HepG2 (cell line): ENCODE measurements at regions not wholly inside any gene's neighbourhood (a gene's known extent, or its start where the extent isn't known, plus 50 kb on each side); places are given as distances from the start of the nearest gene placed in this dataset.

Experiments used
- ATAC-seq: fragments of 200-7000 bp; cut with Tn5 transposase; 3 replicates; pipeline ENCODE4 v1.9.1; 2020; ENCODE audit warnings: mild to moderate bottlenecking, moderate library complexity
- BruUV-seq: library from RNA; stranded (reverse); fragments of 400-500 nt; replicated peaks from 2 replicates; lab custom pipeline; 2021; lab: Mats Ljungman, UMichigan
- CTCF ChIA-PET: fragments of 300-600 bp; formaldehyde crosslinking; extraction: SDS; loops from one replicate; lab custom pipeline; 2021; ENCODE audit warnings: low total read pairs, inconsistent platforms, low intra/inter-chr PET ratio; lab: Yijun Ruan, JAX
- POLR2A ChIA-PET: fragments of 350-600 bp; sonication (Branson Sonifier 250); formaldehyde crosslinking; loops from one replicate; lab custom pipeline; 2020; ENCODE audit warnings: antibody characterized with exemption, inconsistent platforms; lab: Yijun Ruan, JAX
- DNase-seq: peaks from one replicate; pipeline ENCODE4 v3.0.0-alpha.2; 2015; ENCODE audit warnings: low spot score
- FAIRE-seq: peaks from 3 replicates; lab custom pipeline; 2011; peaks lifted over from hg19 to GRCh38; lab: Jason Lieb, UNC
- H2AFZ ChIP-seq: one replicate; pipeline ENCODE4 v1.6.1; 2011; ENCODE audit warnings: low read length, inconsistent platforms
- H3K27ac ChIP-seq: fragments of 300-600 bp; 3 replicates; pipeline ENCODE4 v1.8.0; 2011; ENCODE audit warnings: mixed run types, mild to moderate bottlenecking, mixed read lengths, low read length, inconsistent platforms; ENCODE audit not compliant: insufficient read depth; ENCODE audit errors: extremely low read length
- H3K27me3 ChIP-seq, 2 experiments: fragments of 200-600 bp in 1 of 2; 2 replicates in 1 of 2; 3 replicates in 1 of 2; pipeline versions ENCODE4 v1.6.0 to v1.8.0; 2011; ENCODE audit warnings: low read length in 2 of 2, mild to moderate bottlenecking in 2 of 2, moderate library complexity in 2 of 2, inconsistent platforms in 1 of 2; ENCODE audit not compliant: insufficient read depth in 2 of 2, control insufficient read depth in 1 of 2
- H3K36me3 ChIP-seq, 2 experiments: fragments of 200-600 bp in 1 of 2; replicated peaks in 1 of 2; 2 replicates in 1 of 2; 3 replicates in 1 of 2; pipeline versions ENCODE4 v1.5.1 to v1.8.0; 2011; ENCODE audit warnings: low read length in 2 of 2, inconsistent platforms in 1 of 2; ENCODE audit not compliant: insufficient read depth in 2 of 2, control insufficient read depth in 1 of 2
- H3K4me1 ChIP-seq: 2 replicates; pipeline ENCODE4 v1.5.1; 2012; ENCODE audit warnings: low read length, inconsistent platforms; ENCODE audit not compliant: insufficient read depth
- H3K4me2 ChIP-seq: 2 replicates; pipeline ENCODE4 v1.6.0; 2011; ENCODE audit warnings: low read depth, low read length, inconsistent platforms
- H3K4me3 ChIP-seq, 3 experiments: fragments of 200-600 bp in 1 of 3; sonication (generic), shearing (Covaris generic) in 1 of 3; replicated peaks in 1 of 3; 2 replicates each; pipeline ENCODE4 v1.5.1; 2011 to 2016; ENCODE audit warnings: low read length in 3 of 3, inconsistent platforms in 2 of 3, low read depth in 2 of 3, mild to moderate bottlenecking in 2 of 3, control low read depth in 1 of 3, mixed read lengths in 1 of 3; ENCODE audit not compliant: insufficient read depth in 1 of 3
- H3K79me2 ChIP-seq: one replicate; pipeline ENCODE4 v1.6.1; 2011; ENCODE audit warnings: low read length, inconsistent platforms; ENCODE audit not compliant: insufficient read depth
- H3K9ac ChIP-seq: 2 replicates; pipeline ENCODE4 v1.6.0; 2011; ENCODE audit warnings: mild to moderate bottlenecking, low read depth, low read length, inconsistent platforms; ENCODE audit not compliant: insufficient read depth
- H3K9me3 ChIP-seq: 2 replicates; pipeline ENCODE4 v1.5.1; 2012; ENCODE audit warnings: mild to moderate bottlenecking, low read length
- H4K20me1 ChIP-seq: 2 replicates; pipeline ENCODE4 v1.6.0; 2011; ENCODE audit warnings: inconsistent platforms, mild to moderate bottlenecking, low read length, moderate library complexity; ENCODE audit not compliant: insufficient read depth
- ESRRA ChIP-seq: sonication (generic); formaldehyde crosslinking; IDR thresholded peaks from 2 replicates; pipeline ENCODE4 v1.5.1; 2020; ENCODE audit warnings: mild to moderate bottlenecking, low read depth, missing genetic modification reagents
- HMG20A ChIP-seq: IDR thresholded peaks from 2 replicates; pipeline ENCODE4 v1.6.1; 2016; ENCODE audit warnings: borderline replicate concordance
- NR2F2 ChIP-seq: IDR thresholded peaks from 2 replicates; pipeline ENCODE4 v1.6.1; 2012; ENCODE audit warnings: low read depth, inconsistent platforms, borderline replicate concordance
- SKI ChIP-seq: fragments of 450-650 bp; IDR thresholded peaks from one replicate; pipeline ENCODE4 v1.6.1; 2018; ENCODE audit warnings: mild to moderate bottlenecking; ENCODE audit not compliant: partially characterized antibody
- SMAD3 ChIP-seq: sonication (generic); formaldehyde crosslinking; IDR thresholded peaks from 2 replicates; pipeline ENCODE4 v1.4.0; 2020; ENCODE audit warnings: missing genetic modification reagents
- SMC3 ChIP-seq: IDR thresholded peaks from 2 replicates; pipeline ENCODE4 v1.6.1; 2011; ENCODE audit warnings: low read length, improper control_type of control experiment
- TCF12 ChIP-seq, 2 experiments: fragments of 450-650 bp in 1 of 2; sonication (generic) in 1 of 2; formaldehyde crosslinking in 1 of 2; IDR thresholded peaks; 2 replicates each; pipeline versions ENCODE4 v1.6.1 to v1.8.0; 2017 to 2022; ENCODE audit warnings: antibody characterized with exemption in 1 of 2, mild to moderate bottlenecking in 1 of 2, missing genetic modification reagents in 1 of 2, moderate library complexity in 1 of 2
- ZC3H13 ChIP-seq: sonication (generic); formaldehyde crosslinking; IDR thresholded peaks from 2 replicates; pipeline ENCODE4 v1.8.1; 2023; ENCODE audit warnings: mild to moderate bottlenecking, missing genetic modification reagents, moderate library complexity
- ZKSCAN1 ChIP-seq: fragments of 150-350 bp; IDR thresholded peaks from 2 replicates; pipeline ENCODE4 v1.6.1; 2014; ENCODE audit warnings: low read length
- ZNF709 ChIP-seq: sonication (generic); formaldehyde crosslinking; IDR thresholded peaks from 2 replicates; pipeline ENCODE4 v1.5.0; 2020; ENCODE audit warnings: mild to moderate bottlenecking, missing genetic modification reagents
- ZNF775 ChIP-seq: sonication (generic); formaldehyde crosslinking; IDR thresholded peaks from 2 replicates; pipeline ENCODE4 v1.4.0; 2020; ENCODE audit warnings: missing genetic modification reagents, mild to moderate bottlenecking, moderate library complexity, borderline replicate concordance
- WGBS: methylation state at CpG from one replicate; pipeline ENCODE4 v1.1.6; 2017; ENCODE audit warnings: low lambda C conversion rate; 5-methylcytosine and 5-hydroxymethylcytosine counted together
- in situ Hi-C: cut with HindIII; loops from 2 replicates; pipeline ENCODE4 v1.10.0; 2017; ENCODE audit warnings: low pct_unique_long_range_greater_than_20kb; ENCODE audit not compliant: extremely low pct_ligation_motif_present
- intact Hi-C: fragments of 100-400 bp; cut with micrococcal nuclease; formaldehyde crosslinking; loops from one replicate; pipeline ENCODE4 v1.10.0; 2022; ENCODE audit not compliant: unreplicated experiment
- TF ChIP-seq, protein P1 (sequence below): IDR thresholded peaks from 2 replicates; pipeline ENCODE4 v1.6.1; 2016; ENCODE audit warnings: low read depth, borderline replicate concordance
- TF ChIP-seq, protein P2 (sequence below): sonication (generic); formaldehyde crosslinking; IDR thresholded peaks from 2 replicates; pipeline ENCODE4 v1.4.0; 2020; ENCODE audit warnings: mild to moderate bottlenecking, missing genetic modification reagents
- TF ChIP-seq, protein P3 (sequence below): sonication (generic); formaldehyde crosslinking; IDR thresholded peaks from 2 replicates; pipeline ENCODE4; 2020; ENCODE audit warnings: missing genetic modification reagents, mild to moderate bottlenecking, borderline replicate concordance

DNA sequence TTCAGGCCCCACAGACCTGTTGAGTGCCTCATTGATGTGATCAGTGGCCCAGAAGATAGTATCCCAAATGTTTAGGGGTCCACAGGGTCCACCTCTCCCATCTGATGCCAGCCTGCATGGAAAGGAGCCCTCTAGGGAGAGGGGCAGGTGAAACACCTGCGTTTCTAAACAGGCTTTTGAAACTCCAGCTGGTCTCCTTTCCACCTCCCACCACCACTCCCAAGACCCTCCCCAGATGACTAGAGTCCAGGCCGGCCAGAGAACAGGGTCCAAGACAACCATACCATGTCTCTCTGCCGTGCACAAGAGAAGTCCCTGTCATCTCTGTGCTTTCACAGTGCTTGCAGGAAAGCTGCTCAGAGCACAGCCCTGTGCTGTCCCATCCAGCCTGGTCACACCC lies 105.0 kb upstream of the NANOS1 start:
- ChIA-PET CTCF (no interaction called here), POLR2A (no interaction called here)
- Histone ChIP-seq H3K9ac (no peak overlapping the region), H3K36me3 (no peaks in the 10 kb centered on the region), H3K27ac (no peak overlapping the region), H3K4me1 (no peaks in the 10 kb centered on the region), H3K4me2 (no peak overlapping the region), H4K20me1 (no peaks in the 10 kb centered on the region), H2AFZ (no peak overlapping the region), H3K4me3 (no peak overlapping the region), H3K9me3 (no peaks in the 10 kb centered on the region), H3K27me3 (peaks cover 0 to 18% of the 10 kb centered on the region in 2 experiments; a peak in 4 of 5 replicates), H3K79me2 (no peaks in the 10 kb centered on the region)
- FAIRE-seq: no peak
- BruUV-seq: no TSS peak
- TF ChIP-seq SMAD3 (CRISPR knock-in tag) (no peak), HMG20A (CRISPR knock-in tag) (no peak), SMC3 (no peak), ZKSCAN1 (no peak), TCF12 (IDR thresholded peaks at IDR 0.05) (no peak), TCF12 (CRISPR knock-in tag; IDR thresholded peaks at IDR 0.05) (no peak), NR2F2 (no peak), ZC3H13 (no peak)
- TF ChIP-seq, protein P1, sequence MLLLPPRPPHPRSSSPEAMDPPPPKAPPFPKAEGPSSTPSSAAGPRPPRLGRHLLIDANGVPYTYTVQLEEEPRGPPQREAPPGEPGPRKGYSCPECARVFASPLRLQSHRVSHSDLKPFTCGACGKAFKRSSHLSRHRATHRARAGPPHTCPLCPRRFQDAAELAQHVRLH: no peak
- in situ Hi-C loops (no loop called here), intact Hi-C loops (no loop called here)
- no peak for ATAC-seq
- no peak for DNase-seq
- WGBS: 0% methylated on average over 3 of the region's 3 CpGs

DNA sequence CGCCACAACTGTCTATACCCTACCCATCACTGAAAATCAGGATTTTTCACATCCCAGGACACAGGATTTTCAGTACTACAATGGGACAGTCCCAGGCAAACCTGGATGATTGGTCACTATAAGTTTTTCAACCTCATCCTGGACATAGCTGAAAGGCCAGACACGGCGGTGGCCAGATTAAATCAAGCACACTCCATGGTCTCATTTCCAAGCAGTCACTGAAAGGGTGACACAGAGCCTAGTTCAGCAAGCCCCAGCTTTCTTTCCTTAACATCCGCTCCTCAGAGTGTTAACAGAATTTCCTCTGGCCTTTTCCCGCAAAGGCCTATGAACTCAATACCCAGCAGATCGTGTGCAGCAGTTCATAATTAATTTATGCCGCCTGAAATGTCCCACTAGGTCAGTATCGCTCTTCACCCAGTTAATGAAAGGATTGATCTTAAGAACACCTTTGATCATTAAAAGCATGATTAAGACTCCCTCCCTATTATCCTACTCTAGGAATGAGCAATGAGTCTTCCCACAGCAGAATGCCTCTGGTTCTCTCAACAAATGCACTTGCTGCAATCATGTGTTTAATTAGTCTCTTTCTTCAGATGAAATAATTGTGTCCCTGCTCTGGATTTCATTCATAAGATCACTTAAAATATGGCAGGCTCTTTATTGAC lies 104.0 kb upstream of the NANOS1 start:
- H4K20me1 ChIP-seq: no peaks in the 10 kb centered on the region
- H3K27me3 ChIP-seq: peaks cover 0 to 18% of the 10 kb centered on the region in 2 experiments; a peak in 4 of 5 replicates
- in situ Hi-C loops: no loop called here
- no peak for ATAC-seq
- no peaks in the 10 kb centered on the region for H3K79me2 ChIP-seq
- ChIA-PET CTCF (no interaction called here), POLR2A (no interaction called here)
- TF ChIP-seq SKI: no peak
- no peak for TF ChIP-seq ZNF775
- TF ChIP-seq, protein P2, sequence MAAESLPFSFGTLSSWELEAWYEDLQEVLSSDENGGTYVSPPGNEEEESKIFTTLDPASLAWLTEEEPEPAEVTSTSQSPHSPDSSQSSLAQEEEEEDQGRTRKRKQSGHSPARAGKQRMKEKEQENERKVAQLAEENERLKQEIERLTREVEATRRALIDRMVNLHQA: no peak
- no peak for TF ChIP-seq ESRRA (CRISPR knock-in tag)
- TF ChIP-seq, protein P3, sequence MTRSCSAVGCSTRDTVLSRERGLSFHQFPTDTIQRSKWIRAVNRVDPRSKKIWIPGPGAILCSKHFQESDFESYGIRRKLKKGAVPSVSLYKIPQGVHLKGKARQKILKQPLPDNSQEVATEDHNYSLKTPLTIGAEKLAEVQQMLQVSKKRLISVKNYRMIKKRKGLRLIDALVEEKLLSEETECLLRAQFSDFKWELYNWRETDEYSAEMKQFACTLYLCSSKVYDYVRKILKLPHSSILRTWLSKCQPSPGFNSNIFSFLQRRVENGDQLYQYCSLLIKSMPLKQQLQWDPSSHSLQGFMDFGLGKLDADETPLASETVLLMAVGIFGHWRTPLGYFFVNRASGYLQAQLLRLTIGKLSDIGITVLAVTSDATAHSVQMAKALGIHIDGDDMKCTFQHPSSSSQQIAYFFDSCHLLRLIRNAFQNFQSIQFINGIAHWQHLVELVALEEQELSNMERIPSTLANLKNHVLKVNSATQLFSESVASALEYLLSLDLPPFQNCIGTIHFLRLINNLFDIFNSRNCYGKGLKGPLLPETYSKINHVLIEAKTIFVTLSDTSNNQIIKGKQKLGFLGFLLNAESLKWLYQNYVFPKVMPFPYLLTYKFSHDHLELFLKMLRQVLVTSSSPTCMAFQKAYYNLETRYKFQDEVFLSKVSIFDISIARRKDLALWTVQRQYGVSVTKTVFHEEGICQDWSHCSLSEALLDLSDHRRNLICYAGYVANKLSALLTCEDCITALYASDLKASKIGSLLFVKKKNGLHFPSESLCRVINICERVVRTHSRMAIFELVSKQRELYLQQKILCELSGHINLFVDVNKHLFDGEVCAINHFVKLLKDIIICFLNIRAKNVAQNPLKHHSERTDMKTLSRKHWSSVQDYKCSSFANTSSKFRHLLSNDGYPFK (CRISPR knock-in tag): no peak
- TF ChIP-seq ZNF709: no peak
- no TSS peak for BruUV-seq
- WGBS: 64% methylated on average over 8 of the region's 8 CpGs
- DNase-seq: no peak
- H3K27ac ChIP-seq: no peak overlapping the region
- H3K4me3 ChIP-seq: no peak overlapping the region
- H3K9ac ChIP-seq: no peak overlapping the region
- no peaks in the 10 kb centered on the region for H3K9me3 ChIP-seq
- no peak overlapping the region for H2AFZ ChIP-seq
- FAIRE-seq: no peak
- no peaks in the 10 kb centered on the region for H3K36me3 ChIP-seq
- H3K4me1 ChIP-seq: no peaks in the 10 kb centered on the region
- intact Hi-C loops: no loop called here
- H3K4me2 ChIP-seq: no peak overlapping the region
